GM04503 (cell line): ENCODE measurements at regions not wholly inside any gene's neighbourhood (a gene's known extent, or its start where the extent isn't known, plus 50 kb on each side); places are given as distances from the start of the nearest gene placed in this dataset.

Source experiments
- DNase-seq: peaks from one replicate; pipeline ENCODE4 v3.0.0-alpha.2; 2012; ENCODE audit warnings: low read depth

DNA sequence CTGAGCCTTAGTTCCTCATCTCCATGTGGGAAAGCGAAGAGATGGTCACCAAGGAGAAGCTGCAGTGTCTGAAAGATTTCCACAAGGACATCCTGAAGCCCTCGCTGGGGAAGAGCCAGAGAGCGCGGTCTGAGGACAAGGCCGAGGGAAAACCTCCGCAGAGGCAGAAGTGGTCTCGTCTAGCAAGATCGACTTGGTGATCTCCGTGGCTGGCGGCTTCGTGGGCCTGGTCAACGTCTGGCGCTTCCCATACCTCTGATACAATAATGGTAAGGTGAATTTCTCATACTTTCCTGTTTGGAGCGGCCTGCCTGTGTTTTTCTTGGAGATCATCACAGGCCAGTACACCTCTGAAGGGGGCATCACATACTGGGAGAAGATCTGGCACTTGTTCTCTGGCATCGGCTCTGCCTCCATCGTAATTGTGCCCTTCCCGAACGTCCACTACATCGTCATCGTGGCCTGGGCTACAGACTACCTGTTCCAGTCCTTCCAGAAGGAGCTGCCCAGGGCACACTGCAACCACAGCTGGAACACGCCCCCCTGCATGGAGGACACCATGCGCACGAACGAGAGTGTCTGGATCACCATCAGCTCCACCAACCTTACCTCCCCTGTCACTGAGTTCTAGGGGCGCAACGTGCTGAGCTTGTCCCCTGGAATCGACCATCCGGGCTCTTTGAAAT is 841.1 kb upstream of the TMPRSS15 start:
- DNase-seq = no peak

- no peak for DNase-seq
Measured at GRCh38 chr21:19245188-19245580, 841.6 kb upstream of the TMPRSS15 start.

- DNase-seq = no peak
Measured at GRCh38 chr21:19246018-19246417, 842.4 kb upstream of the TMPRSS15 start.

- no peak for DNase-seq
Measured at GRCh38 chr21:19256934-19257660, 853.5 kb upstream of the TMPRSS15 start.

DNA sequence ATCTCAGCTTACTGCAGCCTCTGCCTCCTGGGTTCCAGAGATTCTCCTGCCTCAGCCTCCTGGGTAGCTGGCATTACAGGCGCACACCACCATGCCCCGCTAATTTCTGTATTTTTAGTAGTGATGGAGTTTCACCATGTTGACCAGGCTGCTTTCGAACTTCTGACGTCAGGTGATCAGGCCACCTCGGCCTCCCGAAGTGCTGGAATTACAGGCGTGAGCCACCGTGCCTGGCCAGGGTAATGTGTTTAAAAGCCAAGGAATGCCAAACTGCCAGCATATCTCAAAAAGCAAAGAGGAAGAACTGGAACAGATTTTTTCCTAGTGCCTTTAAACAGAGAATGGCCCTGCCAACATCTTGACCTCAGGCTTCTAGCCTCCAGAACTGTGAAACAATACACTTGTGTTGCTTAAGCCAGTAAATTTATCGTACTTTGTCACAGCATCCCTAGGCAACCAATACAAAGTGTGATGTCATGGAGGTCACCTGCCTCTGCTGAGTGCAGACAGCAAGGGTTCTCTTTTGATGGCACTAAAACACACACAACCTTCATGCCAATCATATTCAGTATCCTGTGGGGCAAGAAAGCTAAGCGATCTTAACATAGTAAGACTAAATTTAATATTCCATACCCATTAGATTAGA is 858.3 kb upstream of the TMPRSS15 start:
- no peak for DNase-seq

DNA sequence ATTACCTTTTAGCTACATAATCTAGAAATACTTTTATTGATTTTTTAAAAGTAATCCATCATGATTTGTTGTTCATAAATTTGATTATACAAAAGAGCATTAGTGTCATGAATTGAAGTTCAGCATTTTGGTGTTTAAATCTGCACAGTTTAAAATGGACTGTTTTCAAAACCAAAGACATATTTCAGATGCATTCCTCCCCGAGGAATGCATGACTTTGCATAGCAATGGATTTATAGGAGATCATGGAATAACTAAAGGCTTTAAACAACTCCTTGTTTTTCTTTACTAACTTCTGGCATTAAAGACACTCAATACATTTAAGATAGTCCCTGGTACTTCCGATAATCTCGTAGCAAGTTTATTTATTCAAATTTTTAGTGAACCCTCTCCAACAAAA is 863.1 kb upstream of the TMPRSS15 start:
- no peak for DNase-seq

DNA sequence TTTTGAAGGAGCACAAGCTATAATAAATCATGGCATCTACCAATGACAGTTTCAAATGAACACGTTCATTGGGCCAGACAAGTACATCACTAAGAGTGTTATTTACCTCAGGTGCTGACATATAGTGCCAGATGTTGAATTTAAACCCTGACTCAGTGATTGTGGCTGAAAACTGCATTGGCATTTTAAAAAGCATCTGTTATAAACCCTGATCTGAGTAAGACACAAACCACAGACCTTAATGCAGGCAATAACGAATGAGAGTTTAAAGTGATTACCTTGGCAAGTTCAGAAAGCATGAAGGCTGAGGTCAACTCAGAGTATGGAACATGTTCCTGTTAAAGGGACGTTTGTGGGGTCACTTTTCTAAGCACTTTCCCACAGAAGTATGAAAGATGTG is 865.1 kb upstream of the TMPRSS15 start:
- DNase-seq = no peak

GRCh38 chr21:19275065-19275464 is 871.5 kb upstream of the TMPRSS15 start:
- DNase-seq = no peak

- DNase-seq = no peak
Measured at GRCh38 chr21:19276665-19277064, 873.1 kb upstream of the TMPRSS15 start.

DNA sequence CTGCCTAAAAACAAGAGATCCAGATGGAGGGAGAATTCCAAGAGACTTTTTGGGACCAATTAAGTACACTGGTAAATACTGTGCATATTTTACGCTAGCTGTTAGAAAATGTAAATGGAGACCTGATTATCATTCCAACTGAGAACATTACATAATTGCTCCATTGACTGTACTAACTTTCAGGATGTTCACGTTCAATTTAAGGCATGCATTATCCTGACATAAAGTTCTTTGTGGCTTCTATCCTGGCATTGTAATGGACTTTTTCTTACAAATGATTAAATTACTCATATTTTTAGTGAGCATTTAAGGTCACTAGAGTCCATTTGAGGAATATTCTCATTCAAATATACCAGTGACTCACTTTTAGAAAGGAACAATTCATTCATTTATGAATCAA is 883.3 kb upstream of the TMPRSS15 start:
- DNase-seq = no peak

- DNase-seq = no peak
Measured at GRCh38 chr21:19290328-19290727, 886.7 kb upstream of the TMPRSS15 start.

GRCh38 chr21:19320291-19320690 is 916.7 kb upstream of the TMPRSS15 start:
- no peak for DNase-seq

DNA sequence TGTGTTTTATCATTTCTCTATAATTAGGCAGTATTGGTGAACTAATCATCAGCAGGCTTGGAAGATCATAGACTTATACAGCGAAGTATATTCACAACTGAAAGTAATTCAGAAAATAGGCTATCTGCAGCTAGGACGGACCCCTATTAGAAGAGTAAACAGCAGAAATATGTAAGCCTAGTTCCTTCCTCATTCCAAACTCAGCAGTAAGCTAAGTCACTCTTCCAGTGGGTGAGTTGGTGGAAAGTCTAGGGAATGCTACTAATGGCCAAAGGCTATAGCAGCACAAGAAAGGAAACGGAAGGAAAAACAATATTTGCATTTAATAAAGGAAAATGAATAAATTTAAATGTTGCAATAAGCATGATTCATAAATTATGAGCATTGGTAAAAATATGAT is 918.1 kb upstream of the TMPRSS15 start:
- DNase-seq = no peak

GRCh38 chr21:19322360-19322759 is 918.8 kb upstream of the TMPRSS15 start:
- DNase-seq = no peak

DNA sequence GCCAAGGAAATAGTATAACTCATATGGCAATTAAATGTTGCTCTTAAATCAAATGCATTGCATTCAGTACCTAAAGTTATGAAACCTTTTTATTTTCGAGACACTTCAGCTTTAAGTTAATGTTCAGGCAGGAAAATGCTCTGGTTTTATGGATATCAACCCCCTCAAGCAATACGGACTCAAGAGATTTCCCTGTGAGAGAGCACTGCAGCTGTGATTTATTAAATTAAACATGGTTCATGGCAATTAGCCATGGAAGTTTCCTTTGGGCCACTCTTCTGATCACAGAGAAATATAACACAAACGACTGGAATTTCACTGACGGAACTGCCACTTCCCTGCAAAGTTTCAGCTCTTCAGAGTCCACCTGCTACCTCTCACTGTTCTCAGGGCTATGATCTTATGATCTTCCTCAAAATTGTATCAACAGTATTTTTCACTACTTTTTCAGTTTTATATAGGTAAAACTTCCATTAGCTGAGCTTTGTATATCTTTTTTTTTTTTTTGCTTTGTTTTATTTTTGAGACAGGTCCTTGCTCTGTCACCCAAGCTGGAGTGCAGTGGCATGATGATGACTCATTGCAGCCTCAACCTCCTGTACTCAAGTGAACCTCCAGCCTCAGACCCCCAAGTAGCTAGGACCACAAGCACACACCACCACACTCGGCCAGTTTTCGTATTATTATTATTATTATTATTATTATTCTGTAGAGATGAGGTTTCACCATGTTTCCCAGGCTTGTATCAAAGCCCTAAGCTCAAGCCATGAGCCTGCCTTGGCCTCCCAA is 923.1 kb upstream of the TMPRSS15 start:
- no peak for DNase-seq

DNA sequence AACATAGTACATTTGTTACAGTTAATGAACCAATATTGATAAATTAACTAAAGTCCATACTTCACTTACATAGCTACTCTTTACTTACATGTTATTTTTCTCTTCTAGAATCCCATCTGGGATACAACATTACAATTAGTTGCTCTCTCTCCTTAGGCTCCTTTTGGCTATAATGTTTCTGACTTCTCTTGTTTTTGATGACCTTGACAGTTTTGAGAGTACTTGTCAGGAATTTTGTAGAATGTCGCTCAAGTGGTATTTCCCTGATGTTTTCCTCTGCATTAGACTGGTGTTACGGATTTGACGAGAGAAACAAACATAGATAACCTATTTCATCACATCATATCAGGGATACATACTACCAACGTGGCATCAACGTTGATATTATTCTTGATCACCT is 925.4 kb upstream of the TMPRSS15 start:
- no peak for DNase-seq

GRCh38 chr21:19340303-19340702 is 936.7 kb upstream of the TMPRSS15 start:
- no peak for DNase-seq

GRCh38 chr21:19340954-19341353 is 937.4 kb upstream of the TMPRSS15 start:
- no peak for DNase-seq

DNA sequence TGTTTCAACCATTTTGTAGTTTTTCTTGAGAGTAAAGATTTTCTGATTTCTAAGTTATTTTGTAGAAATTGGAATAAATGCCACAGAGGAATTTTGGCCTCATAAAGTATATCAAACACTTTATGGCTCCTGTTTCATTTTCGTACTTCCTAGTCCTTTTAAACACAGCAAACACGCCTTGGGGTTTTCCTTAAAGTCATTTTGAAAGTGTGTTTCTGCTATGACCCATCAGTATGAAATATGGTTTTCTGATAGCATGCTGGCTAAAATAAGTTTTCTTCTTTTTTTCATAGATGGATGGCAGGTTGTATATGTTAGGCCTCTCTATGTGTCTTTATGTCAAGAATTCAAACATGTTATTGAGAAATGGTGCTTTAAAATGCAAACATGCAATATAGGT is 940.1 kb upstream of the TMPRSS15 start:
- DNase-seq = no peak

GRCh38 chr21:19350286-19350685 is 946.7 kb upstream of the TMPRSS15 start:
- DNase-seq = no peak

GRCh38 chr21:19353256-19353655 is 949.7 kb upstream of the TMPRSS15 start:
- no peak for DNase-seq

DNA sequence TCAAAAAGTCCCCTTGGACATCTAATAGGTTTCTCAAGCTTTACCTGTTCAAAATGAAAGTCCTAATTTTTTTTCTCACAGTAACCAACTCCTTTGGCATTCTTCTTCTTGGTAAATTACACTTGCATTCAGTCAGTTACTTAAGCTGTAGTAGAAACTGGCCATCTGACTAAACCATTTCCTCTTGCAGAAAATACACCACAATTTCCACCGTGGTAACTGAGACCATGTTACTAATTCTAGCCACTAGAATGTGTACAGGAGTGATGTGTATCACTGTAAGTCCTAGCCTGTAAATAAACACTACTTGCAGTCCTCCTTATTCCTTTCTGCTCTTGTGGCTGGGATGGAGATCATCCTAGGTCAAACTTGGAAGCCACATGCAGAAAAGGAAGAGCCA is 965.4 kb upstream of the TMPRSS15 start:
- DNase-seq = no peak

- no peak for DNase-seq
Measured at GRCh38 chr21:19392390-19392789, 988.8 kb upstream of the TMPRSS15 start.
